Astrocyte (in vitro differentiated cells and primary cell): ENCODE measurements at regions not wholly inside any gene's neighbourhood (a gene's known extent, or its start where the extent isn't known, plus 50 kb on each side); places are given as distances from the start of the nearest gene placed in this dataset.

Source experiments
- DNase-seq: peaks from one replicate; pipeline ENCODE4 v3.0.0-alpha.2; 2010; ENCODE audit warnings: low read depth
- FAIRE-seq: peaks from 2 replicates; lab custom pipeline; 2011; peaks lifted over from hg19 to GRCh38; lab: Jason Lieb, UNC
- H2AFZ ChIP-seq: 2 replicates; pipeline ENCODE4 v1.6.0; 2012; ENCODE audit warnings: low read depth, low read length, inconsistent platforms
- H3K27ac ChIP-seq: 2 replicates; pipeline ENCODE4 v1.5.1; 2011; ENCODE audit warnings: low read depth, low read length, inconsistent platforms
- H3K27me3 ChIP-seq: 2 replicates; pipeline ENCODE4 v1.6.0; 2011; ENCODE audit warnings: low read length, inconsistent platforms; ENCODE audit not compliant: insufficient read depth
- H3K36me3 ChIP-seq: 2 replicates; pipeline ENCODE4 v1.5.1; 2011; ENCODE audit warnings: low read length, inconsistent platforms; ENCODE audit not compliant: insufficient read depth
- H3K4me1 ChIP-seq: 2 replicates; pipeline ENCODE4 v1.5.1; 2011; ENCODE audit warnings: low read length, inconsistent platforms; ENCODE audit not compliant: insufficient read depth
- H3K4me2 ChIP-seq: 2 replicates; pipeline ENCODE4 v1.6.0; 2012; ENCODE audit warnings: low read length, inconsistent platforms
- H3K4me3 ChIP-seq: 2 replicates; pipeline ENCODE4 v1.5.1; 2011; ENCODE audit warnings: low read depth, mild to moderate bottlenecking, low read length, inconsistent platforms; ENCODE audit not compliant: insufficient read depth
- H3K79me2 ChIP-seq: 2 replicates; pipeline ENCODE4 v1.6.0; 2012; ENCODE audit warnings: mild to moderate bottlenecking, low read length, inconsistent platforms; ENCODE audit not compliant: insufficient read depth
- H3K9ac ChIP-seq: 2 replicates; pipeline ENCODE4 v1.6.0; 2012; ENCODE audit warnings: mild to moderate bottlenecking, low read length, inconsistent platforms
- H3K9me3 ChIP-seq: 2 replicates; pipeline ENCODE4 v1.5.1; 2012; ENCODE audit warnings: low read depth, mild to moderate bottlenecking, low read length, inconsistent platforms; ENCODE audit not compliant: insufficient read depth
- H4K20me1 ChIP-seq: 2 replicates; pipeline ENCODE4 v1.6.0; 2012; ENCODE audit warnings: low read length, inconsistent platforms; ENCODE audit not compliant: insufficient read depth
- H3K27ac Mint-ChIP-seq: one replicate; pipeline ENCODE4 v1.8.0; 2021; ENCODE audit warnings: mild to moderate bottlenecking, mixed read lengths; ENCODE audit not compliant: unreplicated experiment
- H3K27me3 Mint-ChIP-seq: one replicate; pipeline ENCODE4 v1.8.0; 2021; ENCODE audit warnings: low read depth, mixed read lengths; ENCODE audit not compliant: unreplicated experiment
- H3K36me3 Mint-ChIP-seq: one replicate; pipeline ENCODE4 v1.8.0; 2021; ENCODE audit warnings: low read depth, mixed read lengths; ENCODE audit not compliant: unreplicated experiment
- H3K4me1 Mint-ChIP-seq: one replicate; pipeline ENCODE4 v1.8.0; 2021; ENCODE audit warnings: low read depth, mixed read lengths; ENCODE audit not compliant: unreplicated experiment
- H3K4me3 Mint-ChIP-seq: one replicate; pipeline ENCODE4 v1.8.0; 2021; ENCODE audit warnings: mild to moderate bottlenecking, moderate library complexity, mixed read lengths; ENCODE audit not compliant: unreplicated experiment
- H3K9me3 Mint-ChIP-seq: one replicate; pipeline ENCODE4 v1.8.0; 2021; ENCODE audit warnings: mild to moderate bottlenecking, mixed read lengths; ENCODE audit not compliant: unreplicated experiment
- EZH2 ChIP-seq: IDR thresholded peaks from 2 replicates; pipeline ENCODE4 v1.6.1; 2012; ENCODE audit warnings: mild to moderate bottlenecking, low read length, inconsistent platforms; ENCODE audit not compliant: insufficient read depth
- TF ChIP-seq, protein P1 (sequence below): IDR thresholded peaks from 2 replicates; pipeline ENCODE4 v1.5.1; 2011; ENCODE audit warnings: low read depth, mild to moderate bottlenecking, inconsistent platforms, low read length, moderate library complexity; ENCODE audit not compliant: insufficient read depth

DNA sequence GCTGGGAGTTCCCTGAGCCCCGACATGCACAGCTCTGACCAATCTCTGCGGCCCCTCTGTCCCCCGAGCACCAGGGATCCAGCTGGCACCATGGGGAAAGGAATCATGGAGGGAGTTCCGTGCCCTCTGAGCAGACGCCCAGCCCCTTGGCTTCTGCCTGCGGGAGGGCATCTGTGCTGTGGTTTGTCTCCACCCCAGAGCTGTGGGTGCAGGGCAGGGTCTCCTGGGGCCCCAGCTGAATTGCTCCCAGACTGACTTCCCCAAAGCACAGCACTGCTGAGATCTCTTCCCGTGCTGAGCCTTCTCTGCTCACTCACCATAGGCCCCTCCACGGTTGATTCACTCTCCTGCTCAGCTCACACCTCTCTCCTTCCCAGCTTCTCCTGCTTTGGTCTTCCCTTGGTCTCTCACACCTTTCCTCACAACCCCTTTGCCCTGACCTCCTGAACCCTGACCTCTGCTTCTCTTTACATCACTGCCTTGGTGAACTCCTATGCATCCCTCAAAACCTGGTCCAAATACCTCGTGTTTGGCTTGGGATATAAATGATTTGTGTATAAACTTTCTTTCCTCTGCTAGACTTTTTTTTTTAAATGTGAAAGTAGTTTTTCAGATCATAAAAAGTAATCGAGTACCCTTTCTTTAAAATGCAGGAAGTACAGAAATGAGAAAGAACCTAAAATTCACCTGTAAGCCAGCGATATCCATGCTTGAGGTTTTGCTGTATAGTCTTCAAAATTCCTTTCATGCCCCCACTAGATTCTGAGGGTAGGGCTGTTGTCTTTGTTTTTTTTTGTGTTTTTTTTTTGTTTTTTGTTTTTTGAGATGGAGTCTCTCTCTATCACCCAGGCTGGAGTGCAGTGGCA lies 265.3 kb downstream of the SEC14L1 start:
- no peak overlapping the region for H3K4me3 ChIP-seq
- peaks cover 3% of the 10 kb centered on the region for H3K36me3 ChIP-seq
- no peaks in the 10 kb centered on the region for H3K27me3 ChIP-seq
- H2AFZ ChIP-seq, result no peak overlapping the region
- TF ChIP-seq, protein P1, sequence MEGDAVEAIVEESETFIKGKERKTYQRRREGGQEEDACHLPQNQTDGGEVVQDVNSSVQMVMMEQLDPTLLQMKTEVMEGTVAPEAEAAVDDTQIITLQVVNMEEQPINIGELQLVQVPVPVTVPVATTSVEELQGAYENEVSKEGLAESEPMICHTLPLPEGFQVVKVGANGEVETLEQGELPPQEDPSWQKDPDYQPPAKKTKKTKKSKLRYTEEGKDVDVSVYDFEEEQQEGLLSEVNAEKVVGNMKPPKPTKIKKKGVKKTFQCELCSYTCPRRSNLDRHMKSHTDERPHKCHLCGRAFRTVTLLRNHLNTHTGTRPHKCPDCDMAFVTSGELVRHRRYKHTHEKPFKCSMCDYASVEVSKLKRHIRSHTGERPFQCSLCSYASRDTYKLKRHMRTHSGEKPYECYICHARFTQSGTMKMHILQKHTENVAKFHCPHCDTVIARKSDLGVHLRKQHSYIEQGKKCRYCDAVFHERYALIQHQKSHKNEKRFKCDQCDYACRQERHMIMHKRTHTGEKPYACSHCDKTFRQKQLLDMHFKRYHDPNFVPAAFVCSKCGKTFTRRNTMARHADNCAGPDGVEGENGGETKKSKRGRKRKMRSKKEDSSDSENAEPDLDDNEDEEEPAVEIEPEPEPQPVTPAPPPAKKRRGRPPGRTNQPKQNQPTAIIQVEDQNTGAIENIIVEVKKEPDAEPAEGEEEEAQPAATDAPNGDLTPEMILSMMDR, result no peak
- TF ChIP-seq EZH2, result no peak
- H3K4me1 ChIP-seq, result peaks cover 71% of the 10 kb centered on the region
- Mint-ChIP-seq H3K27ac (peak overlapping the region; percentile 60), H3K9me3 (peaks cover 2% of the 10 kb centered on the region), H3K27me3 (no peaks in the 10 kb centered on the region), H3K4me1 (peaks cover 44% of the 10 kb centered on the region), H3K36me3 (peaks cover 20% of the 10 kb centered on the region), H3K4me3 (peak overlapping the region; percentile 20)
- H3K9ac ChIP-seq, result no peak overlapping the region
- no peak overlapping the region for H3K27ac ChIP-seq
- H3K79me2 ChIP-seq, result peaks cover 98% of the 10 kb centered on the region
- H3K4me2 ChIP-seq, result no peak overlapping the region
- no peak for FAIRE-seq
- H3K9me3 ChIP-seq, result no peaks in the 10 kb centered on the region
- peaks cover 18% of the 10 kb centered on the region for H4K20me1 ChIP-seq
- DNase-seq, result no peak

DNA sequence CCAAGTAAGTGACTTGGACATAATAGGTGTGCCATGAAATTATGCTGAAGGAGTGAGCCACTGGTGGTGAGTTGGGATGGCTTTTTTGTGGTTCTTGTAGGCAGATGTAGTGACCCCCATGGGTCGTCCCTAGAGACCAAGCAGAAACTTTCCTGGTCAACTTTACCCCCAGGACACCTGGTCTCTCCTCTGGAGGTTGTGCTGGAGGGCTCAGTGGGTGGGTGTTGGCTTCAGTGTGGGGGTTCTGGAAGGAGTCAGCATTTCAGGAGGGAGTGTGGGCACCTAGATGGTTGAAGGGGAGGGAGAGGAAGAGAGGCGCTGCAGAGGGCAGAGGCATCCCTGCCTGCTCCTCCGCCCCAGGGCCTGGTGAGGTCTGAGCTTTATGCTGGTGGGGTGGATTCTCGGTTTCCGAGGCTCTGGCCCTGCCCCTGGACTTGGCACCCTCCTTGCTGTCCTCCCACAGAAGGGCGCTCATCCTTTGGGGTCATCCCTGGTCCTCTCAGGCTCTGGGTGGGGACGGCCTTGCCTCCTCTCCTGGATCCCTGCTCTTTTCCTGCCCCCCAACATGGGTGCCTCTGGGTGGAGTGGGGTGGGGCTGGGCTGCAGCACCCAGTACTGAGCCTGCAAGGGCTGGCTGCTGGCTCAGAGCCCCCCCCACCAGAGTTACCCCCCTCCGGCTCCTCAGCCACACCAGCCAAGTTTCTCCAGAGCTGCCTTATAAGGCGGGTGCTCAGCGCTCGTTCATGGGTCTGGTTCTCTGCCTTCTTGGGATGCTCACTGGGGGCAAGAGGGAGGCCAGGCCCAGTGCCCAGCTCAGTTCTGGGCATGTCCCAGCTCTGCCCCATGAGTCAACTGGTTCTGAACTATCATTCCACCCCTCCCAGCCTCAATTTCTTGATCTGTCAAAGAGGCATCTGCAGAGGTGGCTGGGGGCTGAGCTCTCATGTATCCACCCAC lies 266.8 kb downstream of the SEC14L1 start:
- Histone ChIP-seq H3K79me2 (peaks cover 98% of the 10 kb centered on the region), H3K9ac (no peak overlapping the region), H3K4me2 (no peak overlapping the region), H3K9me3 (no peaks in the 10 kb centered on the region), H2AFZ (no peak overlapping the region), H3K4me1 (peaks cover 75% of the 10 kb centered on the region), H3K27ac (no peak overlapping the region), H3K27me3 (no peaks in the 10 kb centered on the region), H4K20me1 (peaks cover 17% of the 10 kb centered on the region), H3K36me3 (peaks cover 3% of the 10 kb centered on the region), H3K4me3 (no peak overlapping the region)
- no peak for DNase-seq
- peaks cover 42% of the 10 kb centered on the region for H3K4me1 Mint-ChIP-seq
- peaks cover 2% of the 10 kb centered on the region for H3K9me3 Mint-ChIP-seq
- H3K27me3 Mint-ChIP-seq, result no peaks in the 10 kb centered on the region
- H3K27ac Mint-ChIP-seq, result no peak overlapping the region
- peak overlapping the region; percentile 40 for H3K4me3 Mint-ChIP-seq
- TF ChIP-seq, protein P1, result no peak
- TF ChIP-seq EZH2, result no peak
- FAIRE-seq, result no peak
- peaks cover 20% of the 10 kb centered on the region for H3K36me3 Mint-ChIP-seq
